Activated CD8-positive, alpha-beta T cell treated with anti-CD3 and anti-CD28 coated beads for 36 hours (primary cell): ENCODE measurements at regions not wholly inside any gene's neighbourhood (a gene's known extent, or its start where the extent isn't known, plus 50 kb on each side); places are given as distances from the start of the nearest gene placed in this dataset.

Experiments
- ATAC-seq: fragments of 200-7000 bp; cut with Tn5 transposase; one replicate; pipeline ENCODE4 v1.10.0; 2021; ENCODE audit warnings: mild to moderate bottlenecking, moderate library complexity
- CTCF ChIA-PET: fragments of 350-600 bp; sonication (Branson Sonifier 250); formaldehyde crosslinking; loops from one replicate; lab custom pipeline; 2021; ENCODE audit warnings: antibody characterized with exemption; lab: Charles Lee
- POLR2A ChIA-PET: fragments of 350-600 bp; sonication (Branson Sonifier 250); formaldehyde crosslinking; loops from one replicate; lab custom pipeline; 2021; ENCODE audit warnings: antibody characterized with exemption; lab: Charles Lee
- DNase-seq: peaks from one replicate; pipeline ENCODE4 v3.0.0-alpha.2; 2020
- H3K27ac Mint-ChIP-seq: one replicate; pipeline ENCODE4 v1.8.0; 2021; ENCODE audit warnings: mild to moderate bottlenecking, mixed read lengths
- H3K27me3 Mint-ChIP-seq: one replicate; pipeline ENCODE4 v1.8.0; 2021; ENCODE audit warnings: mixed read lengths
- H3K36me3 Mint-ChIP-seq: one replicate; pipeline ENCODE4 v1.8.0; 2021; ENCODE audit warnings: low read depth, mixed read lengths
- H3K4me1 Mint-ChIP-seq: one replicate; pipeline ENCODE4 v1.8.0; 2021; ENCODE audit warnings: low read depth, mixed read lengths
- H3K4me3 Mint-ChIP-seq: one replicate; pipeline ENCODE4 v1.8.0; 2021; ENCODE audit warnings: mild to moderate bottlenecking, moderate library complexity, mixed read lengths
- H3K9me3 Mint-ChIP-seq: one replicate; pipeline ENCODE4 v1.8.0; 2021; ENCODE audit warnings: mixed read lengths
- intact Hi-C: fragments of 100-400 bp; cut with micrococcal nuclease; formaldehyde crosslinking; loops from one replicate; pipeline ENCODE4 v1.10.0; 2022
- TF ChIP-seq, protein P1 (sequence below): fragments of 200-600 bp; IDR thresholded peaks from one replicate; pipeline ENCODE4 v1.8.0; 2022; ENCODE audit warnings: antibody characterized with exemption, mild to moderate bottlenecking

DNA sequence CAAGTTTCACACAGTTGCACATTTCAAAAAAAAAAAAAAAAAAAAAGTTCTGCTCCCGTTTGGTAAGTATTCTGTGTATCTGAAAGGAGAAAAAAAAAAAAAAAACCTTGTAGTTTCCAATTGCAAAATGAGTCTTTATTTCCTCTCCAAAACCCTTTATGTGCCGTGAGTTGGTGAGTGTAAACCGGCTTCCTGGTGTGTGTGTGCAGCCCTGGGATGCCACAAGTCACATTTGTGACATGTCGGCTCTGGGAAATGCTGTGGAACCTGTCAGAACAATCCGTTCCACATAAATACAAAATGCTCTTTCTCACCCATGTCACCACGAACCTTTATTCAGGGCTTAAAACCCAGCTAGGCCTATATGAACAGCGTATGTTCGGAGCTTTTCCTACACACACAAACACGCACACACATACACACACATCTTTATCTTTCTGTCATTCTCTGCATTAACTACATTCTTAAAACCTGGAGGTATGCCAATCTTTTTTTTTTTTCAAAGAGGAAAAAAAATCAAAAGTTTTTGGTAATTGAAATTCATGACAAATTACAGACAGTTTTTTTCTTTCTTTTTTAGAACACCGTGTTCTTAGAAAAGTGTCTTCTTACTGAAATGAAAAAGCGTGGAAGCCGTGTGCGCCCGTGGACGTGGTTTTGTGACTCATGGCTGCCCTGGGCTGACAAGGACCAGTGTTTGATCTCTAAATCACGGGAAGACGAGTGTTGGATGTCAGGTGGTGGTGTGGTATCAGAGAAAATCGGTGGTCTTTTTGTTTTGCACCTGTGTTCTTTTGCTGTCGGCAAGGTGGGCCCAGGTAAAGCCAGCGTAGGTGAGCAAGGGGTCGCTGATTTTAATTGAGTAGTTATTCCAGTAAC, 612.0 kb downstream of the VRK1 start:
- intact Hi-C loops = no loop called here
- TF ChIP-seq, protein P1, sequence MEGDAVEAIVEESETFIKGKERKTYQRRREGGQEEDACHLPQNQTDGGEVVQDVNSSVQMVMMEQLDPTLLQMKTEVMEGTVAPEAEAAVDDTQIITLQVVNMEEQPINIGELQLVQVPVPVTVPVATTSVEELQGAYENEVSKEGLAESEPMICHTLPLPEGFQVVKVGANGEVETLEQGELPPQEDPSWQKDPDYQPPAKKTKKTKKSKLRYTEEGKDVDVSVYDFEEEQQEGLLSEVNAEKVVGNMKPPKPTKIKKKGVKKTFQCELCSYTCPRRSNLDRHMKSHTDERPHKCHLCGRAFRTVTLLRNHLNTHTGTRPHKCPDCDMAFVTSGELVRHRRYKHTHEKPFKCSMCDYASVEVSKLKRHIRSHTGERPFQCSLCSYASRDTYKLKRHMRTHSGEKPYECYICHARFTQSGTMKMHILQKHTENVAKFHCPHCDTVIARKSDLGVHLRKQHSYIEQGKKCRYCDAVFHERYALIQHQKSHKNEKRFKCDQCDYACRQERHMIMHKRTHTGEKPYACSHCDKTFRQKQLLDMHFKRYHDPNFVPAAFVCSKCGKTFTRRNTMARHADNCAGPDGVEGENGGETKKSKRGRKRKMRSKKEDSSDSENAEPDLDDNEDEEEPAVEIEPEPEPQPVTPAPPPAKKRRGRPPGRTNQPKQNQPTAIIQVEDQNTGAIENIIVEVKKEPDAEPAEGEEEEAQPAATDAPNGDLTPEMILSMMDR = no peak
- POLR2A ChIA-PET = no interaction called here
- Mint-ChIP-seq H3K27ac (peak overlapping the region; percentile 77), H3K9me3 (no peaks in the 10 kb centered on the region), H3K27me3 (peaks cover 5% of the 10 kb centered on the region), H3K4me3 (peak overlapping the region; percentile 18), H3K36me3 (no peaks in the 10 kb centered on the region), H3K4me1 (peaks cover 24% of the 10 kb centered on the region)
- ATAC-seq (peak; percentile 79), DNase-seq (peak; percentile 67)
- CTCF ChIA-PET = no interaction called here

DNA sequence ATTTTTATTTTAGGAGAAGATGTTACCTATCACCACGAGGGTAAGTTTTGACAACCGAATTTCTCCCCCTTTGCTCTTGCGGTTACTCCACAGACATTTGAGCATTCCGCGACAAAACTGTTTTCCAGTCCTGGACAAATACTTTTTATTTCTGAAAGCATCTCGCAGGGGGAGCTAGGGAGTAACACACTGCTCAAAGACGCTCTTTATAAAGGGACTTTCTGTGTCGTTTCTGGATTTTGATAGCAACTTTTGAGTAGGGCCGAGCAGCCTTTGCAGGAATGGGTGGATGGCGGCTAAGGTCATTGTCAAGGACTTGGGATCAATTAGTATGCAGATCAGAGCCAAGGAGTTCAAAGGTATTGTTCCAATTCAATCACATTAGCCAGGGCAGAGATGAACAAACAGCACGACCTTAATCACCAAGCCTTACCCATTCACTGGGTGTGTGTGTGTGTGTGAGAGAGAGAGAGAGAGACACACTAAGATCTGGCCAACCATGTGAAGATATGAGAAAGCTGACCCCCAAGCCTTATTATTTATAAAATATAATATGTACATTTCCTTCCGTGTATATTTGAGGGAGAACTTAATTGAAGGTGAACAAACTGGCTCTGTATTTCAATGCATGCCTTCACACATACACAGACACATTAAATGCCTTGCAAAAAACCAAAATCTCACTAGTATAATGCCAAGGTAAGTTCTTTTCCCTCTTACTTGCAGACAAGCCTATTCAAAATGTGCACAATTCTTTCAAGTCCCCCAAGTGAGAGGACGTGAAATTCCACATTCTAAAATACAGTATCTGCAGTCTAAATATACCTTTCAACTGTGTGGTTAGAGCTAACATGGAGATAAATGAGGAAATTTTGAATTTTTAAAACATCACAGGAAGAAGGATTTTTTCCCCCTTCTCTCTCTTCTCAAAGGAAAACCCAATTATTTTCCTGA, 613.8 kb downstream of the VRK1 start:
- Mint-ChIP-seq H3K9me3 (no peaks in the 10 kb centered on the region), H3K4me1 (peaks cover 24% of the 10 kb centered on the region), H3K27me3 (peaks cover 10% of the 10 kb centered on the region), H3K36me3 (no peaks in the 10 kb centered on the region), H3K27ac (no peak overlapping the region), H3K4me3 (no peak overlapping the region)
- ChIA-PET POLR2A (interaction anchor here (0.6 kb wide), 1 partner anchor 314 kb away, joined by 3 read pairs; no protein-coding TSS in a partner anchor), CTCF (no interaction called here)
- intact Hi-C loops = no loop called here
- no peak for DNase-seq
- no peak for ATAC-seq
- TF ChIP-seq, protein P1 = no peak

DNA sequence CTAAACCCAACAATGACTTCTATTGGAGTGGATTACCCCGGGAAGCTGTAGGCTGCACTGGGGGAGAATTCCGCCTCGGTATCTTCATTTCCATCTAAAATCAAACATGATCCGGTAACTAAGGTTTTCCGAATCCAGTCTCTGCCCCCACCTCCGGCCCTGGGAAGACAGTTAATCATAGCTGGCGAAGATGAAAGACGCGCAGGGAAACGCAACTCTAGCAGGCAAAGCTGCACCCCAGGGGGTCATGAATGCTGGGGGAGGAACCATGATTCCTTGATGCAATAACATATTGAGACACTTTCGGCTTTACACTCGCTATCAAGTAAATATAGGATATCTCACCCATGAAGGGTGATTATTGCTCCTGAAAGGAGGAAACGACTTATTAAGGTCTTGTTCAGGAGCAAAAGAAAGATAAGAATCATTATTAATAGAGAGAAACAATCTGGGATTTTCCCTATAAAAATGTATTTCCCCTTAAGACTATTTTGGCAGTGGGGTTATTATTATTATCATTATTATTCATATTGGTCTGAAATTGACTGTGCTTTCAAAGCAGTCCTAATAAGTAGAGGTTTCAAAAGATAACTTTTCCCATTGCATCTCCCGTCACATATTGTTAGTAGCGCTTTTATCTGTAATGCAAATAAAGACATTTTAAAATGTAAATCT, 614.9 kb downstream of the VRK1 start:
- peaks cover 10% of the 10 kb centered on the region for H3K27me3 Mint-ChIP-seq
- POLR2A ChIA-PET = no interaction called here
- CTCF ChIA-PET = no interaction called here
- no peaks in the 10 kb centered on the region for H3K9me3 Mint-ChIP-seq
- no peak overlapping the region for H3K4me3 Mint-ChIP-seq
- peaks cover 24% of the 10 kb centered on the region for H3K4me1 Mint-ChIP-seq
- ATAC-seq = no peak
- TF ChIP-seq, protein P1 = no peak
- no peak overlapping the region for H3K27ac Mint-ChIP-seq
- no peaks in the 10 kb centered on the region for H3K36me3 Mint-ChIP-seq
- intact Hi-C loops = no loop called here
- DNase-seq = no peak

DNA sequence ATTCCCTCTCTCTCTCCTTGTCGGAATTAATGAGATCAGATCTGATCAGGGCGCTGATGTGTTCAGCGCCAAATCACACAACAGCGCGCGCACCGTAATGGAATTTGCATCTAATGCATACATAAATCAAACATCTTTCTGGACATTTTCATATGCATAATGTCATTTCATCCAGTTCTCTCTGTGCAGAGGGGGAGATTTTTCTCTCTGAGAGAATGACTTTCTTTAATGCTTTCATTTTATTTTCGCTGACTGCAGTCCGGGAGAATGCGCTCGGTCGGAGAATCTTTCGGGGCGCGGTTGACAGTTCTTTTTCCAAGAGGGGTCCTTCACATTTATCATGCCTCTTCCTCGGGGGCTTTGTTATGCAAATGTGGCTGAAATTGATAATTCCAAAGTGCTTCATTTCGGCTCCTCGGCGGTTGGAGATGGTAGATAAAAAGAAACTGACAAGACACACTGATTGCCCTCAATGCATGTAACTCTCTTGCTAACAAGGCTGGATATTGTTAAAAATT, 615.9 kb downstream of the VRK1 start:
- no peak overlapping the region for H3K4me3 Mint-ChIP-seq
- ChIA-PET POLR2A (no interaction called here), CTCF (no interaction called here)
- peak; percentile 17 for DNase-seq
- peaks cover 21% of the 10 kb centered on the region for H3K4me1 Mint-ChIP-seq
- no peaks in the 10 kb centered on the region for H3K36me3 Mint-ChIP-seq
- no peak overlapping the region for H3K27ac Mint-ChIP-seq
- intact Hi-C loops = no loop called here
- H3K27me3 Mint-ChIP-seq = peaks cover 10% of the 10 kb centered on the region
- ATAC-seq = no peak
- TF ChIP-seq, protein P1 = no peak
- no peaks in the 10 kb centered on the region for H3K9me3 Mint-ChIP-seq
